ENCODE measurements at regions not wholly inside any gene's neighbourhood (a gene's known extent, or its start where the extent isn't known, plus 50 kb on each side); places are given as distances from the start of the nearest gene placed in this dataset.

DNA sequence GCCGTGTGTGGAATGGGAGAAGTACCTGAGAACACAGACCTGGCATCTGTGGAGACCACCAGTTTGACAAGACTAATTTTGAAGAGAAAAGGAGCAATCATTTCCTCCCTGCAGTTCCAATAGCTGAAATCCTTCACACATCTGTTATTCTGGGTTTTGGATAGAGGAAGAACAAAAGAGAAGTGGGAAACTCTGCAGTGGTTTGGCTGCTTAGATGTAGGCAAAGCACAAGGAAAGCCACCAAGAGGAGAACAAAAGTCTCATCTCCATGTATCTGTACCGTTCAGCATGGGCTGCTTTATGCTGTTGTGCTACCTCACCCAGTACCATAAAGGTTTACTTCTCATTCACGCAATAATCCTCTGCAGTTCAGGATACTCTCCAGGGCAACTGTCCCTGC, 153.1 kb upstream of the COL8A1 start:
- WGBS (ENCODE audit: insufficient coverage, insufficient replicate concordance, low lambda C conversion rate, missing lambda C conversion rate) = 2% methylated on average over 3 of the region's 3 CpGs

GRCh38 chr3:99484871-99485270, 153.5 kb upstream of the COL8A1 start:
- no peaks in the 10 kb centered on the region; the same call in 1 of the 3 replicates for H3K9me3 ChIP-seq (replicated peaks; ENCODE audit: control insufficient read depth, insufficient read depth, low read length)
- FAIRE-seq = no peak
- no peak for DNase-seq (ENCODE audit: low read depth, low spot score)
- H4K20me1 ChIP-seq (ENCODE audit: control insufficient read depth, insufficient read depth) = no peaks in the 10 kb centered on the region
- SMC1A ChIA-PET (ENCODE audit: uncharacterized antibody, unreplicated experiment) = interaction anchor here (0.8 to 6.5 kb wide), 4 partner anchors 13 to 47 kb away, joined by 3 to 32 read pairs (median 4); no protein-coding TSS in a partner anchor
- POLR2A ChIA-PET = no interaction called here
- no peaks in the 10 kb centered on the region for H3K79me2 ChIP-seq (ENCODE audit: control insufficient read depth, insufficient read depth, low read length)
- H3K4me1 ChIP-seq (ENCODE audit: control insufficient read depth, insufficient read depth, low read length) = no peaks in the 10 kb centered on the region; the same call in 1 of the 2 replicates
- TF ChIP-seq MTA2 (IDR thresholded peaks at IDR 0.05; ENCODE audit: low read depth) (no peak), RUNX3 (IDR thresholded peaks at IDR 0.05; ENCODE audit: low read length) (peak; percentile 61)
- TF ChIP-seq, protein P1, sequence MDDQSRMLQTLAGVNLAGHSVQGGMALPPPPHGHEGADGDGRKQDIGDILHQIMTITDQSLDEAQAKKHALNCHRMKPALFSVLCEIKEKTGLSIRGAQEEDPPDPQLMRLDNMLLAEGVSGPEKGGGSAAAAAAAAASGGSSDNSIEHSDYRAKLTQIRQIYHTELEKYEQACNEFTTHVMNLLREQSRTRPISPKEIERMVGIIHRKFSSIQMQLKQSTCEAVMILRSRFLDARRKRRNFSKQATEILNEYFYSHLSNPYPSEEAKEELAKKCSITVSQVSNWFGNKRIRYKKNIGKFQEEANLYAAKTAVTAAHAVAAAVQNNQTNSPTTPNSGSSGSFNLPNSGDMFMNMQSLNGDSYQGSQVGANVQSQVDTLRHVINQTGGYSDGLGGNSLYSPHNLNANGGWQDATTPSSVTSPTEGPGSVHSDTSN (IDR thresholded peaks at IDR 0.05; ENCODE audit: insufficient replicate concordance, low read depth, low read length) = no peak
- no peaks in the 10 kb centered on the region for H3K36me3 ChIP-seq (ENCODE audit: control insufficient read depth in 2 of 2, insufficient read depth in 2 of 2, low read length in 1 of 2)
- no peaks in the 10 kb centered on the region for H3K27me3 ChIP-seq (replicated peaks in 1 of 2; ENCODE audit: control insufficient read depth in 2 of 2, insufficient read depth in 2 of 2, low read length in 1 of 2)
- CTCF ChIA-PET = interaction anchor here (1.5 kb wide), 1 partner anchor 13 kb away, joined by 3 read pairs; no protein-coding TSS in a partner anchor
- no peak overlapping the region for H2AFZ ChIP-seq (ENCODE audit: control insufficient read depth, low read depth, low read length)
- RAD21 ChIA-PET (ENCODE audit: unreplicated experiment) = no interaction called here
- H3K9ac ChIP-seq (ENCODE audit: control insufficient read depth, insufficient read depth, low read length) = no peak overlapping the region
- no TSS peak for BruUV-seq (replicated peaks)
- ATAC-seq = no peak
- no peak overlapping the region for H3K4me2 ChIP-seq (ENCODE audit: control insufficient read depth, insufficient read depth)
- H3K27ac ChIP-seq (ENCODE audit: control insufficient read depth, insufficient read depth) = no peak overlapping the region
- intact Hi-C loops (cut with micrococcal nuclease; ENCODE audit: unreplicated experiment) (no loop called here), in situ Hi-C loops (cut with MboI) (no loop called here)
- H3K4me3 ChIP-seq = no peak overlapping the region

More for the DNA sequence above, 153.1 kb upstream of the COL8A1 start:
- in situ Hi-C loops (cut with MboI) = no loop called here
- intact Hi-C loops (cut with micrococcal nuclease; ENCODE audit: unreplicated experiment) = no loop called here
- Histone ChIP-seq H3K27me3 (replicated peaks in 1 of 2; ENCODE audit: control insufficient read depth in 2 of 2, insufficient read depth in 2 of 2, low read length in 1 of 2) (no peaks in the 10 kb centered on the region), H3K4me1 (ENCODE audit: control insufficient read depth, insufficient read depth, low read length) (no peaks in the 10 kb centered on the region; the same call in 1 of the 2 replicates), H3K4me2 (ENCODE audit: control insufficient read depth, insufficient read depth) (no peak overlapping the region), H3K27ac (ENCODE audit: control insufficient read depth, insufficient read depth) (no peak overlapping the region), H3K36me3 (ENCODE audit: control insufficient read depth in 2 of 2, insufficient read depth in 2 of 2, low read length in 1 of 2) (no peaks in the 10 kb centered on the region), H3K9me3 (replicated peaks; ENCODE audit: control insufficient read depth, insufficient read depth, low read length) (no peaks in the 10 kb centered on the region; the same call in none of the 3 replicates), H2AFZ (ENCODE audit: control insufficient read depth, low read depth, low read length) (no peak overlapping the region; the same call in 1 of the 2 replicates), H4K20me1 (ENCODE audit: control insufficient read depth, insufficient read depth) (no peaks in the 10 kb centered on the region), H3K9ac (ENCODE audit: control insufficient read depth, insufficient read depth, low read length) (no peak overlapping the region), H3K79me2 (ENCODE audit: control insufficient read depth, insufficient read depth, low read length) (no peaks in the 10 kb centered on the region), H3K4me3 (no peak overlapping the region)
- ChIA-PET CTCF (interaction anchor here (1.5 kb wide), 1 partner anchor 13 kb away, joined by 3 read pairs; no protein-coding TSS in a partner anchor), SMC1A (ENCODE audit: uncharacterized antibody, unreplicated experiment) (interaction anchor here (0.6 to 6.5 kb wide), 5 partner anchors 13 to 1198 kb away, joined by 3 to 32 read pairs (median 3); no protein-coding TSS in a partner anchor), POLR2A (no interaction called here), RAD21 (ENCODE audit: unreplicated experiment) (no interaction called here)
- no TSS peak for BruUV-seq (replicated peaks)
- DNase-seq (ENCODE audit: low read depth, low spot score) (no peak), FAIRE-seq (no peak), ATAC-seq (no peak)
- no peak for TF ChIP-seq YY1 (IDR thresholded peaks at IDR 0.05; ENCODE audit: low read depth, low read length)
- TF ChIP-seq, protein P2, sequence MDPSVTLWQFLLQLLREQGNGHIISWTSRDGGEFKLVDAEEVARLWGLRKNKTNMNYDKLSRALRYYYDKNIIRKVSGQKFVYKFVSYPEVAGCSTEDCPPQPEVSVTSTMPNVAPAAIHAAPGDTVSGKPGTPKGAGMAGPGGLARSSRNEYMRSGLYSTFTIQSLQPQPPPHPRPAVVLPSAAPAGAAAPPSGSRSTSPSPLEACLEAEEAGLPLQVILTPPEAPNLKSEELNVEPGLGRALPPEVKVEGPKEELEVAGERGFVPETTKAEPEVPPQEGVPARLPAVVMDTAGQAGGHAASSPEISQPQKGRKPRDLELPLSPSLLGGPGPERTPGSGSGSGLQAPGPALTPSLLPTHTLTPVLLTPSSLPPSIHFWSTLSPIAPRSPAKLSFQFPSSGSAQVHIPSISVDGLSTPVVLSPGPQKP (IDR thresholded peaks at IDR 0.05; ENCODE audit: low read depth, low read length) = no peak
- peak; percentile 36; the same call in 1 of the 2 replicates for TF ChIP-seq RUNX3 (IDR thresholded peaks at IDR 0.05; ENCODE audit: low read length)
- peak; percentile 64 for TF ChIP-seq SPI1 (IDR thresholded peaks at IDR 0.05; ENCODE audit: borderline replicate concordance, insufficient read depth, low read depth, low read length)
- no peak for TF ChIP-seq CHD1 (IDR thresholded peaks at IDR 0.05; ENCODE audit: low read depth, low read length)
- 0 out of 2 replicates have a peak, but pooled peaks have one; percentile 12 for TF ChIP-seq FOXM1 (IDR thresholded peaks at IDR 0.05; ENCODE audit: low read depth, low read length)
- no peak for TF ChIP-seq KLF5 (IDR thresholded peaks at IDR 0.05; ENCODE audit: partially characterized antibody)
- TF ChIP-seq CREM (IDR thresholded peaks at IDR 0.05; ENCODE audit: low read depth) = no peak
